ENCODE measurements at regions not wholly inside any gene's neighbourhood (a gene's known extent, or its start where the extent isn't known, plus 50 kb on each side); places are given as distances from the start of the nearest gene placed in this dataset.

- TF ChIP-seq CBX3 (IDR thresholded peaks at IDR 0.05; ENCODE audit: low read depth) (no peak), JUND (IDR thresholded peaks at IDR 0.05) (no peak), SRF (IDR thresholded peaks at IDR 0.05; ENCODE audit: low read depth) (no peak), POLR2AphosphoS5 (IDR thresholded peaks at IDR 0.05; ENCODE audit: low read depth, low read length) (no peak), ZNF274 (IDR thresholded peaks at IDR 0.05; ENCODE audit: low read depth, low read length) (no peak), EZH2phosphoT487 (IDR thresholded peaks at IDR 0.05; ENCODE audit: borderline replicate concordance) (no peak), ELF1 (IDR thresholded peaks at IDR 0.05; ENCODE audit: borderline replicate concordance, low read depth) (no peak), EZH2 (IDR thresholded peaks at IDR 0.05) (no peak), FOSL1 (IDR thresholded peaks at IDR 0.05; ENCODE audit: low read depth) (no peak), RAD21 (IDR thresholded peaks at IDR 0.05; ENCODE audit: low read depth) (no peak), ZBTB33 (IDR thresholded peaks at IDR 0.05; ENCODE audit: extremely low read depth, insufficient replicate concordance, low read length) (no peak), SP1 (IDR thresholded peaks at IDR 0.05; ENCODE audit: low read depth) (no peak), YY1 (IDR thresholded peaks at IDR 0.05; ENCODE audit: extremely low read depth, insufficient replicate concordance, low read depth, low read length) (no peak), POLR2A (IDR thresholded peaks at IDR 0.05; ENCODE audit: borderline replicate concordance, extremely low read depth, insufficient read depth, insufficient read length) (no peak), TCF7L2 (IDR thresholded peaks at IDR 0.05; ENCODE audit: borderline replicate concordance, extremely low read depth, insufficient read depth, insufficient read length) (no peak), CTCF (IDR thresholded peaks at IDR 0.05 in 2 of 3, conservative IDR thresholded peaks at IDR 0.05 in 1 of 3; ENCODE audit: borderline replicate concordance in 1 of 3, insufficient read depth in 1 of 3, low read depth in 2 of 3, low read length in 2 of 3) (no peak), ZFX (IDR thresholded peaks at IDR 0.05) (no peak), ATF3 (IDR thresholded peaks at IDR 0.05) (no peak), MAX (IDR thresholded peaks at IDR 0.05) (no peak)
- Histone ChIP-seq H3K9me3 (ENCODE audit: control insufficient read depth in 1 of 2, insufficient read depth in 1 of 2, low read depth in 1 of 2, low read length in 2 of 2) (no peaks in the 10 kb centered on the region), H2AFZ (ENCODE audit: low read depth, low read length, poor library complexity, severe bottlenecking) (no peak overlapping the region), H4K20me1 (ENCODE audit: insufficient read depth) (no peaks in the 10 kb centered on the region), H3K27ac (ENCODE audit: low read depth, low read length) (no peak overlapping the region), H3K79me2 (ENCODE audit: insufficient read depth, low read length) (no peaks in the 10 kb centered on the region), H3K36me3 (ENCODE audit: control insufficient read depth in 1 of 2, insufficient read depth in 2 of 2, low read length in 2 of 2) (no peaks in the 10 kb centered on the region), H3K9me2 (ENCODE audit: insufficient read depth) (no peaks in the 10 kb centered on the region), H3K27me3 (ENCODE audit: insufficient read depth, low read length) (no peaks in the 10 kb centered on the region), H3K9ac (ENCODE audit: low read length) (no peak overlapping the region), H3K4me3 (replicated peaks in 1 of 2; ENCODE audit: low read depth in 1 of 2, low read length in 2 of 2) (no peak overlapping the region), H3K4me1 (ENCODE audit: control insufficient read depth in 1 of 2, insufficient read depth in 2 of 2, low read length in 2 of 2) (no peaks in the 10 kb centered on the region), H3K4me2 (ENCODE audit: low read length) (no peak overlapping the region)
- ATAC-seq (no peak), DNase-seq (ENCODE audit: low read depth, low spot score) (no peak)
- ChIA-PET RAD21 (ENCODE audit: low non-redundant PET in 1 of 2, low total read pairs in 2 of 2, uncharacterized antibody in 2 of 2, unreplicated experiment in 2 of 2) (no interaction called here), CTCF (no interaction called here), POLR2A (no interaction called here)
- BruUV-seq (replicated peaks) = no TSS peak
- intact Hi-C loops (cut with micrococcal nuclease) = no loop called here
These were observed 761.6 kb upstream of the RBFOX1 start for GRCh38 chr16:6571044-6571443.
